Type B pancreatic cell (in vitro differentiated cells): ENCODE measurements at regions not wholly inside any gene's neighbourhood (a gene's known extent, or its start where the extent isn't known, plus 50 kb on each side); places are given as distances from the start of the nearest gene placed in this dataset.

Experiments
- DNase-seq: peaks from one replicate; pipeline ENCODE4 v3.0.0; 2021; ENCODE audit warnings: mixed read lengths; ENCODE audit not compliant: unreplicated experiment; ENCODE audit errors: extremely low spot score
- H3K27ac Mint-ChIP-seq: 2 replicates; pipeline ENCODE4 v1.8.0; 2021; ENCODE audit warnings: mild to moderate bottlenecking, mixed read lengths
- H3K27me3 Mint-ChIP-seq: 2 replicates; pipeline ENCODE4 v1.8.0; 2021; ENCODE audit warnings: mixed read lengths
- H3K36me3 Mint-ChIP-seq: 2 replicates; pipeline ENCODE4 v1.8.0; 2021; ENCODE audit warnings: mixed read lengths
- H3K4me1 Mint-ChIP-seq: one replicate; pipeline ENCODE4 v1.8.0; 2021; ENCODE audit warnings: mixed read lengths; ENCODE audit not compliant: unreplicated experiment
- H3K4me3 Mint-ChIP-seq: 2 replicates; pipeline ENCODE4 v1.8.0; 2021; ENCODE audit warnings: mild to moderate bottlenecking, mixed read lengths
- H3K9me3 Mint-ChIP-seq: 2 replicates; pipeline ENCODE4 v1.8.0; 2021; ENCODE audit warnings: mixed read lengths
- TF ChIP-seq, protein P1 (sequence below): fragments of 200-600 bp; sonication (generic); conservative IDR thresholded peaks from 2 replicates; pipeline ENCODE4 v1.5.0; 2021; ENCODE audit warnings: antibody characterized with exemption, mild to moderate bottlenecking

DNA sequence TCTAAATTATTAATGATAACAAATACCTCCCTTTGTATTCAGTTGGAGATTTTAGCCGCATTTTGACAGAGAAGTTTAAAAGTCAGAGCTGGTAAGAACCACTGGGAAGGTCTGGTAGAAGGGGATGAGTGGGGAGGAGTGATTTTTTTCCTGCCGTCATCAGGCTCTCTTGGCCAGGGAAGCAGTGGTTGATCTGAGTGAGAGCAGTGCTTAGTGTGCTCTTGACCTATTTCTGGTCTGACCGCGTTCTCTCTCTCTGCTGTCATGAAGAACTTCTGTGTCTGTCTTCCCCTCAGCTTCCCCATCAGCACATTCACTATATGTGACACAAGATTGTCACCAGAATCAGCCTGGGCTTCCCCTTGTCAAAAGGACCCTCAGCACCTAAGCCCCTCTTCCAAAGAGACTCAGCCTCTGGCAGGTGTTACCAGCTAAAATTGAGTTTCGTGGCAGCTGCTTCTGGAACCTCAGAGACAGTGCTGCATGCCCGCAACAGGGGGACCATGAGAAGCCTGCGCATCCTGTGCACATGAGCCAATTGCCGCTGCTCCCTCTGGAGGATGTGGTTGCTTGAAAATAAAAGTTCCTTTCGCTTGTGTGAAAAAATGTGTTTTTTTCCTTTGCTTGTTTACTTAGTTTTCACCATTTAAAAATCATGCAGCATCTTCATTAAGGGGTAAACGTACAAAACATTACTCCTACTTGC is 268.9 kb downstream of the C4orf33 start:
- H3K4me1 Mint-ChIP-seq = peaks cover 8% of the 10 kb centered on the region
- H3K27ac Mint-ChIP-seq = no peak overlapping the region
- H3K36me3 Mint-ChIP-seq = no peaks in the 10 kb centered on the region
- H3K27me3 Mint-ChIP-seq = peaks cover 5% of the 10 kb centered on the region
- TF ChIP-seq, protein P1, sequence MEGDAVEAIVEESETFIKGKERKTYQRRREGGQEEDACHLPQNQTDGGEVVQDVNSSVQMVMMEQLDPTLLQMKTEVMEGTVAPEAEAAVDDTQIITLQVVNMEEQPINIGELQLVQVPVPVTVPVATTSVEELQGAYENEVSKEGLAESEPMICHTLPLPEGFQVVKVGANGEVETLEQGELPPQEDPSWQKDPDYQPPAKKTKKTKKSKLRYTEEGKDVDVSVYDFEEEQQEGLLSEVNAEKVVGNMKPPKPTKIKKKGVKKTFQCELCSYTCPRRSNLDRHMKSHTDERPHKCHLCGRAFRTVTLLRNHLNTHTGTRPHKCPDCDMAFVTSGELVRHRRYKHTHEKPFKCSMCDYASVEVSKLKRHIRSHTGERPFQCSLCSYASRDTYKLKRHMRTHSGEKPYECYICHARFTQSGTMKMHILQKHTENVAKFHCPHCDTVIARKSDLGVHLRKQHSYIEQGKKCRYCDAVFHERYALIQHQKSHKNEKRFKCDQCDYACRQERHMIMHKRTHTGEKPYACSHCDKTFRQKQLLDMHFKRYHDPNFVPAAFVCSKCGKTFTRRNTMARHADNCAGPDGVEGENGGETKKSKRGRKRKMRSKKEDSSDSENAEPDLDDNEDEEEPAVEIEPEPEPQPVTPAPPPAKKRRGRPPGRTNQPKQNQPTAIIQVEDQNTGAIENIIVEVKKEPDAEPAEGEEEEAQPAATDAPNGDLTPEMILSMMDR = no peak
- no peak for DNase-seq
- H3K9me3 Mint-ChIP-seq = no peaks in the 10 kb centered on the region
- no peak overlapping the region for H3K4me3 Mint-ChIP-seq

DNA sequence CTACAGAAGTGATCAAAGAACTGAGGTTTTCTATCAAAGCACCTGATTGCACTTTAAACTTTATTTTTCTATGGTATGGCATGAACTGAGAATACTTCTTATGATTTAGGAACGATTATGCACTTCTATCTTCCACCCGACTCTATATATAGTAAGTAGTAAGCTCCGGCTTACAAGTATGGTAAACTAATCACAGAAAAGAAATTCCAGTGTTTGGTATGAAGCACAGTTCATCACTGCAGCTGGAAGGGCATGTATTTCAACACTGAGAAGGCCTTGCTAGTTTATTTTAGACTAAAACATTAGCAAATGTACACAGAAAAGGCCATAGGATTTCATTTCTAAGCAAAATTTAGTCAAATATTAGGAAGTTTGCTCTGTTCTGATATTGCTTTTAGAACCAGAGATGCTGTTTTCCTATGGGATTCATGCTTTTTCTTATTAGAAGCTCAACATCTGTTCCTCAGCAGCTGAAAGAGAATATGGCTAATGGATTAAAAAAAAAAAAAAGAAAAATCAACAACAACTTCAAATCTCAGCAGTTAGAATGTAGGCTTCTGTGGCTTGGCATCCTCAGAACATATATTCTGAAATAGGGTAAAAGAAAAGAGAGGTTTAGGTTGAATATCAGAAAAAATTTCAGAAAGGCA is 273.5 kb downstream of the C4orf33 start:
- no peak for DNase-seq
- H3K4me3 Mint-ChIP-seq = no peak overlapping the region
- no peaks in the 10 kb centered on the region for H3K36me3 Mint-ChIP-seq
- H3K27ac Mint-ChIP-seq = no peak overlapping the region
- TF ChIP-seq, protein P1 = no peak
- H3K9me3 Mint-ChIP-seq = no peaks in the 10 kb centered on the region
- H3K27me3 Mint-ChIP-seq = peaks cover 3% of the 10 kb centered on the region
- H3K4me1 Mint-ChIP-seq = peaks cover 16% of the 10 kb centered on the region

DNA sequence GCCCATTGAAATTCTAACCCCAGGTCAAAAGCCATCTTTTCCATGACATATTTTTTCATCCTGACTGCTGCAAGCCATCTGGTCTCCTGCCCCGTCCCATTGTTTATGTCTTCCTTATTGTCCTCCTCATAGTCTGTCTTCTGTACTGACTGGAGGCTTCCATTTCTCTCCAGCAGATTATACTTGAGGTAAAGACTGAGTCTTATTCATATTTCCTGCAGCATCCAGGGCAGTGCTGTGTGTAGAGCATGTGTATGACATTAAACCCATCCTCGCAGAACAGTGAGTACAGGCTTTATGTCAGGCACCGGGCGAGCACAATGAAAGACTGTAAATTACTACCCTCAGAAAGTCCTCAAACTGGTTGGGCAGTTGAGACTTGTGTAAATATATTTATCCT is 275.1 kb downstream of the C4orf33 start:
- H3K27ac Mint-ChIP-seq = no peak overlapping the region
- DNase-seq = no peak
- no peak overlapping the region for H3K4me3 Mint-ChIP-seq
- peaks cover 6% of the 10 kb centered on the region for H3K27me3 Mint-ChIP-seq
- H3K9me3 Mint-ChIP-seq = no peaks in the 10 kb centered on the region
- H3K36me3 Mint-ChIP-seq = no peaks in the 10 kb centered on the region
- TF ChIP-seq, protein P1 = no peak
- peaks cover 16% of the 10 kb centered on the region for H3K4me1 Mint-ChIP-seq

DNA sequence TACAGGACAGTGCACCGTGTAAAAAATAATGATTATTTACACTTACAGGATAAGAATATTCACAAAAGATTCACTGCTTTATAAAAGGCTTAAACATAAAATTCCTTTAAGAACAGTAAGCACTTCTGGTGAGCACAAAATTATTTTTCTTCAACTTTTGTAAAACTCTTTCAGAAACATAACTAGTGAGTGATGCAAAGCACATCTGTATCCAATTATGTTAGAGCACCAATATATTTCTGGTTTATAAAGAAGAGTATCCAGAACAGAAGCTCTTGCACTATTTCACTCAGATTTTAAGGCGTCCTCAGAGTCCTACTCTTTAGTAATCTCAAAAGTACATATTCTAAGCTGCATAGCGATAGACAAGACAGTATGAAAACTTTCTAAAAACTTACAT is 276.0 kb downstream of the C4orf33 start:
- Mint-ChIP-seq H3K4me3 (no peak overlapping the region), H3K9me3 (no peaks in the 10 kb centered on the region), H3K4me1 (peaks cover 16% of the 10 kb centered on the region), H3K27ac (no peak overlapping the region), H3K36me3 (no peaks in the 10 kb centered on the region), H3K27me3 (peaks cover 6% of the 10 kb centered on the region)
- no peak for DNase-seq
- TF ChIP-seq, protein P1 = no peak

DNA sequence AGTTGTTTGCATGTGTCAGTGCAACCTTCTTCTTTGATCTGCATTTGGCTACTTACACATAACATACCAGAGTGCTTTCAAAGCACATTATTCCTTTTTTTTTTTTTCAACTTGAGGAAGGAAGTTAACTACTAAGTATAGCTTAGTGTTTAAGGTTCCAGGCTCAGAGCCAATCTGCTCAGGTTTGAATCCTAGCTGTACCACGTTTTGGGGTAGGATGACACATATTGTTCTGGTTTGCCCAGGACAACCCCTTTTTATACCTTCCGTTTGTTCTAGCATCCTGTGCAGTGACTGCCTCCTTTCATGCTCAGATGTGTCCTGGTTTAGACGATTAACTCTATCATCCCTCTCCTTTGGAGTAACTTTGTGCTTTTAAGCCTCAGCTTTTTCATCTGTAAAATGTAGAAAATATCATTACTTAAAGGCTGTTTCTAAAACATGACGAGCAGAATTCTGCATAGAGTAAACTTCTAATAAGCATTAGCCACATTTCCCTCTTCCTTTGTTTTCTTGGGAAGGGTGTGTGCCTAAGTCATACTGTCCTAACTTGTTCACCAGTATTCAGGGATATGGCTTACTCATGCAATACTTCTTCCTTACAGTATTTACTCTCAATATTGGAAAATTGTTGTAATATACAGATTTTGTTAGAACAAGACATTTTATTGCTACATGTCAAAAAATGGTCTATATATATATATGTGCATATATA is 281.3 kb downstream of the C4orf33 start:
- no peak for DNase-seq
- H3K4me3 Mint-ChIP-seq = no peak overlapping the region
- H3K9me3 Mint-ChIP-seq = no peaks in the 10 kb centered on the region
- H3K27ac Mint-ChIP-seq = no peak overlapping the region
- peaks cover 3% of the 10 kb centered on the region for H3K4me1 Mint-ChIP-seq
- H3K27me3 Mint-ChIP-seq = peaks cover 14% of the 10 kb centered on the region
- TF ChIP-seq, protein P1 = no peak
- H3K36me3 Mint-ChIP-seq = no peaks in the 10 kb centered on the region
